ENCODE measurements at regions not wholly inside any gene's neighbourhood (a gene's known extent, or its start where the extent isn't known, plus 50 kb on each side); places are given as distances from the start of the nearest gene placed in this dataset.

GRCh38 chr7:26008428-26008827, 143.6 kb upstream of the NFE2L3 start:
- TF ChIP-seq, protein P1, sequence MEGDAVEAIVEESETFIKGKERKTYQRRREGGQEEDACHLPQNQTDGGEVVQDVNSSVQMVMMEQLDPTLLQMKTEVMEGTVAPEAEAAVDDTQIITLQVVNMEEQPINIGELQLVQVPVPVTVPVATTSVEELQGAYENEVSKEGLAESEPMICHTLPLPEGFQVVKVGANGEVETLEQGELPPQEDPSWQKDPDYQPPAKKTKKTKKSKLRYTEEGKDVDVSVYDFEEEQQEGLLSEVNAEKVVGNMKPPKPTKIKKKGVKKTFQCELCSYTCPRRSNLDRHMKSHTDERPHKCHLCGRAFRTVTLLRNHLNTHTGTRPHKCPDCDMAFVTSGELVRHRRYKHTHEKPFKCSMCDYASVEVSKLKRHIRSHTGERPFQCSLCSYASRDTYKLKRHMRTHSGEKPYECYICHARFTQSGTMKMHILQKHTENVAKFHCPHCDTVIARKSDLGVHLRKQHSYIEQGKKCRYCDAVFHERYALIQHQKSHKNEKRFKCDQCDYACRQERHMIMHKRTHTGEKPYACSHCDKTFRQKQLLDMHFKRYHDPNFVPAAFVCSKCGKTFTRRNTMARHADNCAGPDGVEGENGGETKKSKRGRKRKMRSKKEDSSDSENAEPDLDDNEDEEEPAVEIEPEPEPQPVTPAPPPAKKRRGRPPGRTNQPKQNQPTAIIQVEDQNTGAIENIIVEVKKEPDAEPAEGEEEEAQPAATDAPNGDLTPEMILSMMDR (IDR thresholded peaks at IDR 0.05; ENCODE audit: insufficient read depth, low read length, poor library complexity, severe bottlenecking) = no peak
- H3K4me3 ChIP-seq (replicated peaks; ENCODE audit: low read depth, low read length) = no peak overlapping the region
- H3K27me3 ChIP-seq (replicated peaks; ENCODE audit: control insufficient read depth, insufficient read depth, low read length) = no peaks in the 10 kb centered on the region; the same call in none of the 2 replicates
- H3K36me3 ChIP-seq (ENCODE audit: control insufficient read depth, insufficient read depth, low read length) = no peaks in the 10 kb centered on the region
- DNase-seq (ENCODE audit: extremely low read depth, insufficient read length) = no peak

DNA sequence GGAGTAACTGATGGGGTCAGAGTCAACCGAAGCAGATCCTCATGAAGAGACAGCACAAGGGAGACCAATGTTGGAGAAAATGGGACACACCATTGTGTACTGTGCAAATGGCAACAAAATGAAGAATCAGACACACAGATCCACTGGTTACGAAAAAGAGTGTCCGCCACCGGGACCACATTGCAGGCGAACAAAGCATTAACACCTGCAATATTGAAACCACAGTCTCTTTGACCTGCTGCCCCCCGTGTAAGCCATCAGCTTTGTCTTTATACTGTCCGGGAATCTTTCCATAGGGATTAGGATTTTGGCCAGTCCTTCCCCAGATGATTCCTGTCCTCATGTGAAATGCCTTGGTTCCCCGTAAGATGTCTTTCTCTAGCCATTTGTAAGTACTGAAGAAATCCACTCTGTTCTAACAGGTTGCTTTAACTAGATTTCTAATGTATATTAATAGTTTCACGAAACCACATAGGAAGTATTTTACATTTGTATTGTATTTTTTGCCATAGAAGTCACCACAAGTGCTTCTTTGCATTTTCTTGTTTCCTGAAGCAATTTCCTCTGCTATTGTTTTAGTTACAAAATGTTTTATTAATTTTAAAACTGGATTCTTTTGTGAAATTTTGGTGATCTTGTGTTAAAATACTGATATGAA, 140.8 kb upstream of the NFE2L3 start:
- TF ChIP-seq, protein P1 (IDR thresholded peaks at IDR 0.05; ENCODE audit: insufficient read depth, low read length, poor library complexity, severe bottlenecking) = no peak
- DNase-seq (ENCODE audit: extremely low read depth, insufficient read length) = peak; percentile 11
- H3K36me3 ChIP-seq (ENCODE audit: control insufficient read depth, insufficient read depth, low read length) = no peaks in the 10 kb centered on the region

GRCh38 chr7:26013551-26014083, 138.4 kb upstream of the NFE2L3 start:
- Histone ChIP-seq H3K36me3 (ENCODE audit: control insufficient read depth, insufficient read depth, low read length) (no peaks in the 10 kb centered on the region), H3K27me3 (replicated peaks; ENCODE audit: control insufficient read depth, insufficient read depth, low read length) (no peaks in the 10 kb centered on the region; the same call in none of the 2 replicates), H3K4me3 (replicated peaks; ENCODE audit: low read depth, low read length) (no peak overlapping the region)
- no peak for DNase-seq (ENCODE audit: extremely low read depth, insufficient read length)
- TF ChIP-seq, protein P1 (IDR thresholded peaks at IDR 0.05; ENCODE audit: insufficient read depth, low read length, poor library complexity, severe bottlenecking) = no peak

More for the DNA sequence above, 140.8 kb upstream of the NFE2L3 start:
- Histone ChIP-seq H3K4me3 (replicated peaks; ENCODE audit: low read depth, low read length) (peak overlapping the region; percentile 2), H3K27me3 (replicated peaks; ENCODE audit: control insufficient read depth, insufficient read depth, low read length) (no peaks in the 10 kb centered on the region; the same call in none of the 2 replicates)

- Histone ChIP-seq H3K36me3 (ENCODE audit: control insufficient read depth, insufficient read depth, low read length) (no peaks in the 10 kb centered on the region), H3K4me3 (replicated peaks; ENCODE audit: low read depth, low read length) (no peak overlapping the region), H3K27me3 (replicated peaks; ENCODE audit: control insufficient read depth, insufficient read depth, low read length) (no peaks in the 10 kb centered on the region)
- DNase-seq (ENCODE audit: extremely low read depth, insufficient read length) = no peak
- TF ChIP-seq, protein P1 (IDR thresholded peaks at IDR 0.05; ENCODE audit: insufficient read depth, low read length, poor library complexity, severe bottlenecking) = no peak
Measured at GRCh38 chr7:26022982-26023381, 129.0 kb upstream of the NFE2L3 start.

- Histone ChIP-seq H3K27me3 (replicated peaks; ENCODE audit: control insufficient read depth, insufficient read depth, low read length) (no peaks in the 10 kb centered on the region; the same call in 1 of the 2 replicates), H3K36me3 (ENCODE audit: control insufficient read depth, insufficient read depth, low read length) (no peaks in the 10 kb centered on the region), H3K4me3 (replicated peaks; ENCODE audit: low read depth, low read length) (no peak overlapping the region)
- TF ChIP-seq, protein P1 (IDR thresholded peaks at IDR 0.05; ENCODE audit: insufficient read depth, low read length, poor library complexity, severe bottlenecking) = no peak
- DNase-seq (ENCODE audit: extremely low read depth, insufficient read length) = no peak
Measured at GRCh38 chr7:26029911-26030310, 122.1 kb upstream of the NFE2L3 start.

Data from GM06990 (cell line).